K562 (cell line): ENCODE measurements at regions not wholly inside any gene's neighbourhood (a gene's known extent, or its start where the extent isn't known, plus 50 kb on each side); places are given as distances from the start of the nearest gene placed in this dataset.

Experiments used
- BRD4 ChIP-seq: fragments of 200-600 bp; sonication (generic); IDR thresholded peaks from 2 replicates; pipeline ENCODE4 v1.6.1; 2017; ENCODE audit warnings: inconsistent platforms
- RFX7 ChIP-seq: fragments of 250-450 bp; sonication (Bioruptor Pico); IDR thresholded peaks from 2 replicates; pipeline ENCODE4 v1.5.1; 2021; ENCODE audit warnings: mild to moderate bottlenecking
- STAT5A ChIP-seq: IDR thresholded peaks from 2 replicates; pipeline ENCODE4 v1.6.1; 2012; ENCODE audit warnings: low read length, inconsistent platforms, borderline replicate concordance
- TBP ChIP-seq: optimal IDR thresholded peaks from 2 replicates; pipeline ENCODE3; 2011; ENCODE audit warnings: low read depth, low read length, improper control_type of control experiment
- U2AF1 ChIP-seq: fragments of 200-400 bp; formaldehyde crosslinking; optimal IDR thresholded peaks from 2 replicates; pipeline ENCODE3; 2017; ENCODE audit warnings: mild to moderate bottlenecking, low read depth, low read length, moderate library complexity
- ZBTB7A ChIP-seq: IDR thresholded peaks from 2 replicates; pipeline ENCODE4 v1.6.1; 2011; ENCODE audit warnings: low read depth, mild to moderate bottlenecking, low read length, moderate library complexity, borderline replicate concordance; ENCODE audit not compliant: control insufficient read depth
- ZNF507 ChIP-seq: conservative IDR thresholded peaks from 2 replicates; pipeline ENCODE4 v1.6.1; 2017; ENCODE audit warnings: missing genetic modification characterization, missing compliant biosample characterization
- TF ChIP-seq, protein P1 (sequence below): sonication (generic); formaldehyde crosslinking; IDR thresholded peaks from 2 replicates; pipeline ENCODE4 v1.8.1; 2023; ENCODE audit warnings: missing genetic modification reagents, mild to moderate bottlenecking, borderline replicate concordance
- TF ChIP-seq, protein P2 (sequence below): fragments of 450-650 bp; IDR thresholded peaks from 2 replicates; pipeline ENCODE4 v1.6.1; 2016; ENCODE audit warnings: antibody characterized with exemption
- TF ChIP-seq, protein P3 (sequence below): fragments of 200-800 bp; sonication (Bioruptor generic); IDR thresholded peaks from 2 replicates; pipeline ENCODE4 v1.6.1; 2017; ENCODE audit warnings: missing genetic modification characterization, missing compliant biosample characterization
- TF ChIP-seq, protein P4 (sequence below): sonication (generic); formaldehyde crosslinking; IDR thresholded peaks from 2 replicates; pipeline ENCODE4 v1.8.1; 2022; ENCODE audit warnings: missing genetic modification reagents
- TF ChIP-seq, protein P5 (sequence below), 3 experiments: fragments of 200-800 bp in 1 of 3; sonication (Bioruptor generic) in 1 of 3; sonication (generic) in 1 of 3; formaldehyde crosslinking in 1 of 3; IDR thresholded peaks; 2 replicates each; pipeline versions ENCODE4 v1.6.1 to v1.8.0; 2016 to 2022; ENCODE audit warnings: mild to moderate bottlenecking in 2 of 3, missing compliant biosample characterization in 2 of 3, missing genetic modification characterization in 2 of 3, missing genetic modification reagents in 1 of 3
- TF ChIP-seq, protein P6 (sequence below): sonication (generic); formaldehyde crosslinking; IDR thresholded peaks from 2 replicates; pipeline ENCODE4 v1.8.1; 2023; ENCODE audit warnings: mild to moderate bottlenecking, missing genetic modification reagents, moderate library complexity

DNA sequence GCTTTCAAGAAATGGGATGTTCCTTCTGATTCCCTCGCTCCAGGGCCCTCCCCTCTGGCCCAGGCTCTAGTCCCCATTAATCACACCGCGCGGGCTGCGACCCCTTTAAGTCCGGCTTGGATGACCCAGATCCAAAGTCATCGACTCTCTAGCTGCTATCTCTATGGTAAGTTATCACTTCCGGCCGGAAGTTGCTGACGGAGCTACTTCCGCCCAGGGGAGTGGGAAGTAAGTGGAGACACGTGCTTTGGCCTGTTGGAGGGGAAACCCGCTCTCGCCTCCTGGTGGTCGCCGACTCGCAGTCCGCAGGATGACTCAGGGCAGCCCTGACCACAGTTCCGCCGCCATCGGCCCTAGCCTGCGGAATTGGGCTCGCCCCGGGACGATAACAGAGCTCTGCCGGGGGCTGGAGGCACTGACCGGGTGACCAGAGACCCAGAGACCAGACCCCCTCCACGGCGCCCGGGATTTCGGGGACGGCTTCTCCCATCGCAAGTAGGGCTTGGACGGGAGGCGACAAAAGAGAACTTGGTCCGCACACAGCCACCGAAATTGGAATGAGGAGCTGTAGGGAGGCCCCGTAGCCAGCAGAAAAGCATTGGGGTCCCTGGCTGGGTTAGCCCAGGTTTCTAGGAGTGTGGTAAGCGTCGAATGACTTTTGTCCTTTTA is 52.2 kb upstream of the SEC14L1 start (continued):
- TF ChIP-seq, protein P1, sequence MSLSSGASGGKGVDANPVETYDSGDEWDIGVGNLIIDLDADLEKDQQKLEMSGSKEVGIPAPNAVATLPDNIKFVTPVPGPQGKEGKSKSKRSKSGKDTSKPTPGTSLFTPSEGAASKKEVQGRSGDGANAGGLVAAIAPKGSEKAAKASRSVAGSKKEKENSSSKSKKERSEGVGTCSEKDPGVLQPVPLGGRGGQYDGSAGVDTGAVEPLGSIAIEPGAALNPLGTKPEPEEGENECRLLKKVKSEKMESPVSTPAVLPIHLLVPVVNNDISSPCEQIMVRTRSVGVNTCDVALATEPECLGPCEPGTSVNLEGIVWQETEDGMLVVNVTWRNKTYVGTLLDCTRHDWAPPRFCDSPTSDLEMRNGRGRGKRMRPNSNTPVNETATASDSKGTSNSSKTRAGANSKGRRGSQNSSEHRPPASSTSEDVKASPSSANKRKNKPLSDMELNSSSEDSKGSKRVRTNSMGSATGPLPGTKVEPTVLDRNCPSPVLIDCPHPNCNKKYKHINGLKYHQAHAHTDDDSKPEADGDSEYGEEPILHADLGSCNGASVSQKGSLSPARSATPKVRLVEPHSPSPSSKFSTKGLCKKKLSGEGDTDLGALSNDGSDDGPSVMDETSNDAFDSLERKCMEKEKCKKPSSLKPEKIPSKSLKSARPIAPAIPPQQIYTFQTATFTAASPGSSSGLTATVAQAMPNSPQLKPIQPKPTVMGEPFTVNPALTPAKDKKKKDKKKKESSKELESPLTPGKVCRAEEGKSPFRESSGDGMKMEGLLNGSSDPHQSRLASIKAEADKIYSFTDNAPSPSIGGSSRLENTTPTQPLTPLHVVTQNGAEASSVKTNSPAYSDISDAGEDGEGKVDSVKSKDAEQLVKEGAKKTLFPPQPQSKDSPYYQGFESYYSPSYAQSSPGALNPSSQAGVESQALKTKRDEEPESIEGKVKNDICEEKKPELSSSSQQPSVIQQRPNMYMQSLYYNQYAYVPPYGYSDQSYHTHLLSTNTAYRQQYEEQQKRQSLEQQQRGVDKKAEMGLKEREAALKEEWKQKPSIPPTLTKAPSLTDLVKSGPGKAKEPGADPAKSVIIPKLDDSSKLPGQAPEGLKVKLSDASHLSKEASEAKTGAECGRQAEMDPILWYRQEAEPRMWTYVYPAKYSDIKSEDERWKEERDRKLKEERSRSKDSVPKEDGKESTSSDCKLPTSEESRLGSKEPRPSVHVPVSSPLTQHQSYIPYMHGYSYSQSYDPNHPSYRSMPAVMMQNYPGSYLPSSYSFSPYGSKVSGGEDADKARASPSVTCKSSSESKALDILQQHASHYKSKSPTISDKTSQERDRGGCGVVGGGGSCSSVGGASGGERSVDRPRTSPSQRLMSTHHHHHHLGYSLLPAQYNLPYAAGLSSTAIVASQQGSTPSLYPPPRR (CRISPR knock-in tag): no peak
- TF ChIP-seq, protein P2, sequence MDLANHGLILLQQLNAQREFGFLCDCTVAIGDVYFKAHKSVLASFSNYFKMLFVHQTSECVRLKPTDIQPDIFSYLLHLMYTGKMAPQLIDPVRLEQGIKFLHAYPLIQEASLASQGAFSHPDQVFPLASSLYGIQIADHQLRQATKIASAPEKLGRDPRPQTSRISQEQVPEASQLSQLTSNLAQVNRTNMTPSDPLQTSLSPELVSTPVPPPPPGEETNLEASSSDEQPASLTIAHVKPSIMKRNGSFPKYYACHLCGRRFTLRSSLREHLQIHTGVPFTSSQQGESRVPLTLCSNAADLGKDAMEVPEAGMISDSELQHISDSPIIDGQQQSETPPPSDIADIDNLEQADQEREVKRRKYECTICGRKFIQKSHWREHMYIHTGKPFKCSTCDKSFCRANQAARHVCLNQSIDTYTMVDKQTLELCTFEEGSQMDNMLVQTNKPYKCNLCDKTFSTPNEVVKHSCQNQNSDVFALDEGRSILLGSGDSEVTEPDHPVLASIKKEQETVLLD: 0 out of 2 replicates have a peak, but pooled peaks have one; percentile 23
- no peak for TF ChIP-seq ZNF507 (tag)
- TF ChIP-seq BRD4: peak; percentile 40; the same call in 1 of the 2 replicates
- peak; percentile 51; the same call in 1 of the 2 replicates for TF ChIP-seq ZBTB7A
- TF ChIP-seq, protein P3, sequence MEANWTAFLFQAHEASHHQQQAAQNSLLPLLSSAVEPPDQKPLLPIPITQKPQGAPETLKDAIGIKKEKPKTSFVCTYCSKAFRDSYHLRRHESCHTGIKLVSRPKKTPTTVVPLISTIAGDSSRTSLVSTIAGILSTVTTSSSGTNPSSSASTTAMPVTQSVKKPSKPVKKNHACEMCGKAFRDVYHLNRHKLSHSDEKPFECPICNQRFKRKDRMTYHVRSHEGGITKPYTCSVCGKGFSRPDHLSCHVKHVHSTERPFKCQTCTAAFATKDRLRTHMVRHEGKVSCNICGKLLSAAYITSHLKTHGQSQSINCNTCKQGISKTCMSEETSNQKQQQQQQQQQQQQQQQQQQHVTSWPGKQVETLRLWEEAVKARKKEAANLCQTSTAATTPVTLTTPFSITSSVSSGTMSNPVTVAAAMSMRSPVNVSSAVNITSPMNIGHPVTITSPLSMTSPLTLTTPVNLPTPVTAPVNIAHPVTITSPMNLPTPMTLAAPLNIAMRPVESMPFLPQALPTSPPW (CRISPR knock-in tag): peak; percentile 47; the same call in 1 of the 2 replicates
- TF ChIP-seq RFX7 (CRISPR knock-in tag): no peak
- TF ChIP-seq TBP: peak; percentile 80
- TF ChIP-seq, protein P4, sequence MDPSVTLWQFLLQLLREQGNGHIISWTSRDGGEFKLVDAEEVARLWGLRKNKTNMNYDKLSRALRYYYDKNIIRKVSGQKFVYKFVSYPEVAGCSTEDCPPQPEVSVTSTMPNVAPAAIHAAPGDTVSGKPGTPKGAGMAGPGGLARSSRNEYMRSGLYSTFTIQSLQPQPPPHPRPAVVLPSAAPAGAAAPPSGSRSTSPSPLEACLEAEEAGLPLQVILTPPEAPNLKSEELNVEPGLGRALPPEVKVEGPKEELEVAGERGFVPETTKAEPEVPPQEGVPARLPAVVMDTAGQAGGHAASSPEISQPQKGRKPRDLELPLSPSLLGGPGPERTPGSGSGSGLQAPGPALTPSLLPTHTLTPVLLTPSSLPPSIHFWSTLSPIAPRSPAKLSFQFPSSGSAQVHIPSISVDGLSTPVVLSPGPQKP: 0 out of 2 replicates have a peak, but pooled peaks have one; percentile 50
- TF ChIP-seq, protein P5, sequence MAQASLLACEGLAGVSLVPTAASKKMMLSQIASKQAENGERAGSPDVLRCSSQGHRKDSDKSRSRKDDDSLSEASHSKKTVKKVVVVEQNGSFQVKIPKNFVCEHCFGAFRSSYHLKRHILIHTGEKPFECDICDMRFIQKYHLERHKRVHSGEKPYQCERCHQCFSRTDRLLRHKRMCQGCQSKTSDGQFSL (CRISPR knock-in tag; IDR thresholded peaks at IDR 0.05): 0 out of 2 replicates have a peak, but pooled peaks have one; percentile 37
- TF ChIP-seq, protein P5 (tag; IDR thresholded peaks at IDR 0.05): no peak
- no peak for TF ChIP-seq U2AF1
- TF ChIP-seq, protein P6, sequence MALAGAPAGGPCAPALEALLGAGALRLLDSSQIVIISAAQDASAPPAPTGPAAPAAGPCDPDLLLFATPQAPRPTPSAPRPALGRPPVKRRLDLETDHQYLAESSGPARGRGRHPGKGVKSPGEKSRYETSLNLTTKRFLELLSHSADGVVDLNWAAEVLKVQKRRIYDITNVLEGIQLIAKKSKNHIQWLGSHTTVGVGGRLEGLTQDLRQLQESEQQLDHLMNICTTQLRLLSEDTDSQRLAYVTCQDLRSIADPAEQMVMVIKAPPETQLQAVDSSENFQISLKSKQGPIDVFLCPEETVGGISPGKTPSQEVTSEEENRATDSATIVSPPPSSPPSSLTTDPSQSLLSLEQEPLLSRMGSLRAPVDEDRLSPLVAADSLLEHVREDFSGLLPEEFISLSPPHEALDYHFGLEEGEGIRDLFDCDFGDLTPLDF (CRISPR knock-in tag): no peak
- TF ChIP-seq STAT5A: no peak; the same call in 1 of the 2 replicates
